ACC112 (cell line): ENCODE measurements at regions not wholly inside any gene's neighbourhood (a gene's known extent, or its start where the extent isn't known, plus 50 kb on each side); places are given as distances from the start of the nearest gene placed in this dataset.

Source experiments
- H2AFZ ChIP-seq: fragments of 200-600 bp; sonication (generic); one replicate; pipeline ENCODE4 v1.6.0; 2017; ENCODE audit warnings: antibody characterized with exemption, low read length; ENCODE audit not compliant: unreplicated experiment
- H3K27ac ChIP-seq: fragments of 200-600 bp; sonication (generic); 2 replicates; pipeline ENCODE4 v1.5.1; 2014; ENCODE audit warnings: low read depth, mild to moderate bottlenecking, antibody characterized with exemption, low read length, moderate library complexity
- H3K27me3 ChIP-seq: fragments of 200-600 bp; sonication (generic); 2 replicates; pipeline ENCODE4 v1.6.1; 2014; ENCODE audit warnings: mild to moderate bottlenecking, antibody characterized with exemption, low read length, moderate library complexity, mixed read lengths; ENCODE audit not compliant: insufficient read depth
- H3K36me3 ChIP-seq: fragments of 200-600 bp; sonication (generic); 2 replicates; pipeline ENCODE4 v1.6.1; 2016; ENCODE audit warnings: mild to moderate bottlenecking, antibody characterized with exemption, low read length, moderate library complexity, mixed read lengths; ENCODE audit not compliant: insufficient read depth
- H3K4me1 ChIP-seq: fragments of 200-600 bp; sonication (generic); one replicate; pipeline ENCODE4 v1.6.1; 2016; ENCODE audit warnings: low read length, mixed read lengths; ENCODE audit not compliant: insufficient read depth, unreplicated experiment, control insufficient read depth
- H3K4me3 ChIP-seq: fragments of 200-600 bp; sonication (generic); 2 replicates; pipeline ENCODE4 v1.5.1; 2014; ENCODE audit warnings: mild to moderate bottlenecking, low read depth, low read length
- H3K79me2 ChIP-seq: fragments of 200-600 bp; sonication (generic); one replicate; pipeline ENCODE4 v1.6.0; 2016; ENCODE audit warnings: low read length; ENCODE audit not compliant: control insufficient read depth, unreplicated experiment, insufficient read depth

- H3K27ac ChIP-seq = no peak overlapping the region
- no peaks in the 10 kb centered on the region for H3K36me3 ChIP-seq
- no peaks in the 10 kb centered on the region for H3K4me1 ChIP-seq
Measured at GRCh38 chr18:46374850-46375249, 270.7 kb downstream of the HAUS1 start.

GRCh38 chr18:46377557-46377956, 273.4 kb downstream of the HAUS1 start:
- H3K27me3 ChIP-seq = peaks cover 21% of the 10 kb centered on the region
- H3K79me2 ChIP-seq = no peaks in the 10 kb centered on the region
- no peak overlapping the region for H3K4me3 ChIP-seq
- no peaks in the 10 kb centered on the region for H3K36me3 ChIP-seq
- no peak overlapping the region for H2AFZ ChIP-seq
- no peak overlapping the region for H3K27ac ChIP-seq
- H3K4me1 ChIP-seq = no peaks in the 10 kb centered on the region

More at GRCh38 chr18:46374850-46375249, 270.7 kb downstream of the HAUS1 start:
- Histone ChIP-seq H3K4me3 (no peak overlapping the region), H3K27me3 (peaks cover 13% of the 10 kb centered on the region), H3K79me2 (no peaks in the 10 kb centered on the region), H2AFZ (no peak overlapping the region)

GRCh38 chr18:46378126-46378863, 274.1 kb downstream of the HAUS1 start:
- H3K79me2 ChIP-seq = no peaks in the 10 kb centered on the region
- H3K27ac ChIP-seq = no peak overlapping the region
- H2AFZ ChIP-seq = no peak overlapping the region
- H3K27me3 ChIP-seq = peaks cover 25% of the 10 kb centered on the region
- H3K4me1 ChIP-seq = no peaks in the 10 kb centered on the region
- no peaks in the 10 kb centered on the region for H3K36me3 ChIP-seq
- no peak overlapping the region for H3K4me3 ChIP-seq

GRCh38 chr18:46378864-46379207, 274.7 kb downstream of the HAUS1 start:
- H2AFZ ChIP-seq = no peak overlapping the region

GRCh38 chr18:46379323-46379950, 275.3 kb downstream of the HAUS1 start:
- Histone ChIP-seq H3K36me3 (no peaks in the 10 kb centered on the region), H2AFZ (no peak overlapping the region), H3K79me2 (no peaks in the 10 kb centered on the region), H3K4me3 (no peak overlapping the region), H3K4me1 (no peaks in the 10 kb centered on the region), H3K27me3 (peaks cover 23% of the 10 kb centered on the region), H3K27ac (no peak overlapping the region)

More at GRCh38 chr18:46378864-46379207, 274.7 kb downstream of the HAUS1 start:
- peaks cover 25% of the 10 kb centered on the region for H3K27me3 ChIP-seq
- no peaks in the 10 kb centered on the region for H3K4me1 ChIP-seq
- no peaks in the 10 kb centered on the region for H3K79me2 ChIP-seq
- no peaks in the 10 kb centered on the region for H3K36me3 ChIP-seq
- H3K4me3 ChIP-seq = no peak overlapping the region
- no peak overlapping the region for H3K27ac ChIP-seq

GRCh38 chr18:46385124-46385523, 271.9 kb downstream of the LOXHD1 start:
- Histone ChIP-seq H3K79me2 (no peaks in the 10 kb centered on the region), H3K27me3 (peaks cover 45% of the 10 kb centered on the region), H2AFZ (no peak overlapping the region), H3K4me3 (no peak overlapping the region), H3K27ac (no peak overlapping the region), H3K36me3 (no peaks in the 10 kb centered on the region), H3K4me1 (no peaks in the 10 kb centered on the region)

- Histone ChIP-seq H3K27me3 (peaks cover 38% of the 10 kb centered on the region), H2AFZ (no peak overlapping the region), H3K79me2 (no peaks in the 10 kb centered on the region), H3K36me3 (no peaks in the 10 kb centered on the region), H3K4me3 (no peak overlapping the region), H3K4me1 (no peaks in the 10 kb centered on the region), H3K27ac (no peak overlapping the region)
Measured at GRCh38 chr18:46386788-46387187, 270.2 kb downstream of the LOXHD1 start.

GRCh38 chr18:46387441-46388131, 269.4 kb downstream of the LOXHD1 start:
- H3K4me1 ChIP-seq = no peaks in the 10 kb centered on the region
- no peak overlapping the region for H3K27ac ChIP-seq
- no peaks in the 10 kb centered on the region for H3K79me2 ChIP-seq
- H2AFZ ChIP-seq = no peak overlapping the region
- peaks cover 38% of the 10 kb centered on the region for H3K27me3 ChIP-seq
- H3K36me3 ChIP-seq = no peaks in the 10 kb centered on the region
- H3K4me3 ChIP-seq = no peak overlapping the region

GRCh38 chr18:46388286-46388685, 268.7 kb downstream of the LOXHD1 start:
- Histone ChIP-seq H3K79me2 (no peaks in the 10 kb centered on the region), H3K36me3 (no peaks in the 10 kb centered on the region), H3K27me3 (peaks cover 34% of the 10 kb centered on the region), H3K4me1 (no peaks in the 10 kb centered on the region), H3K27ac (no peak overlapping the region), H2AFZ (no peak overlapping the region), H3K4me3 (no peak overlapping the region)

- no peaks in the 10 kb centered on the region for H3K79me2 ChIP-seq
- peaks cover 21% of the 10 kb centered on the region; the same call in 1 of the 2 replicates for H3K27me3 ChIP-seq
- no peak overlapping the region for H3K27ac ChIP-seq
- H2AFZ ChIP-seq = no peak overlapping the region
- no peaks in the 10 kb centered on the region for H3K36me3 ChIP-seq
- H3K4me1 ChIP-seq = no peaks in the 10 kb centered on the region
- no peak overlapping the region for H3K4me3 ChIP-seq
Measured at GRCh38 chr18:46392576-46392975, 264.4 kb downstream of the LOXHD1 start.
